ENCODE measurements at regions not wholly inside any gene's neighbourhood (a gene's known extent, or its start where the extent isn't known, plus 50 kb on each side); places are given as distances from the start of the nearest gene placed in this dataset.

DNA sequence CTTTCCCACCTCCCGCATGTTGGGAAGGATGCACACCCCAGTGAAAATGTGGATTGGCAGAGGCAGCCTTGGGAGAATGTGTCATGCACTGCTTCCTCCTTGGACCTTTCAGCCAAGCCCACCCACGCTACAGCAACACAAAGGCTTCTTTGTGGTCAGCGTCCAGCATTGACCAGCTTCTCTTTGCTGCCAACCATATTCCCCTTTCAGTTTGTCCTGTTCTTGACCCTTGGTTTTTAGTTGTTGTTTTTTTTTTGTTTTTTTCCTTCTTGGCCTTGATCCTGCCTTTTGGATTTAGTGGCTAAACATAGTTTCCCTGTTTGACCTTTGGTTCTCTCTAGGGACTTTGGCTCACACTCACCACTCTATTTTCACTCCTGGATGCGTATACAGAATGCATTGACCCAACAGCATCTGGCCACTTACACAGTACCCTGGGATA lies 573.6 kb downstream of the INSC start:
- no peak for TF ChIP-seq TAF1 (IDR thresholded peaks at IDR 0.05; ENCODE audit: borderline replicate concordance, insufficient read depth, low read length)
- TF ChIP-seq, protein P1, sequence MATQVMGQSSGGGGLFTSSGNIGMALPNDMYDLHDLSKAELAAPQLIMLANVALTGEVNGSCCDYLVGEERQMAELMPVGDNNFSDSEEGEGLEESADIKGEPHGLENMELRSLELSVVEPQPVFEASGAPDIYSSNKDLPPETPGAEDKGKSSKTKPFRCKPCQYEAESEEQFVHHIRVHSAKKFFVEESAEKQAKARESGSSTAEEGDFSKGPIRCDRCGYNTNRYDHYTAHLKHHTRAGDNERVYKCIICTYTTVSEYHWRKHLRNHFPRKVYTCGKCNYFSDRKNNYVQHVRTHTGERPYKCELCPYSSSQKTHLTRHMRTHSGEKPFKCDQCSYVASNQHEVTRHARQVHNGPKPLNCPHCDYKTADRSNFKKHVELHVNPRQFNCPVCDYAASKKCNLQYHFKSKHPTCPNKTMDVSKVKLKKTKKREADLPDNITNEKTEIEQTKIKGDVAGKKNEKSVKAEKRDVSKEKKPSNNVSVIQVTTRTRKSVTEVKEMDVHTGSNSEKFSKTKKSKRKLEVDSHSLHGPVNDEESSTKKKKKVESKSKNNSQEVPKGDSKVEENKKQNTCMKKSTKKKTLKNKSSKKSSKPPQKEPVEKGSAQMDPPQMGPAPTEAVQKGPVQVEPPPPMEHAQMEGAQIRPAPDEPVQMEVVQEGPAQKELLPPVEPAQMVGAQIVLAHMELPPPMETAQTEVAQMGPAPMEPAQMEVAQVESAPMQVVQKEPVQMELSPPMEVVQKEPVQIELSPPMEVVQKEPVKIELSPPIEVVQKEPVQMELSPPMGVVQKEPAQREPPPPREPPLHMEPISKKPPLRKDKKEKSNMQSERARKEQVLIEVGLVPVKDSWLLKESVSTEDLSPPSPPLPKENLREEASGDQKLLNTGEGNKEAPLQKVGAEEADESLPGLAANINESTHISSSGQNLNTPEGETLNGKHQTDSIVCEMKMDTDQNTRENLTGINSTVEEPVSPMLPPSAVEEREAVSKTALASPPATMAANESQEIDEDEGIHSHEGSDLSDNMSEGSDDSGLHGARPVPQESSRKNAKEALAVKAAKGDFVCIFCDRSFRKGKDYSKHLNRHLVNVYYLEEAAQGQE (IDR thresholded peaks at IDR 0.05; ENCODE audit: insufficient read depth in 1 of 2, low read depth in 2 of 2, low read length in 2 of 2), result no peak
- TF ChIP-seq SIN3A (IDR thresholded peaks at IDR 0.05; ENCODE audit: borderline replicate concordance, insufficient read depth, low read length), result no peak
- no peak for TF ChIP-seq POLR2AphosphoS5 (IDR thresholded peaks at IDR 0.05; ENCODE audit: low read depth, low read length)
- TF ChIP-seq FOXP2 (optimal IDR thresholded peaks at IDR 0.05; ENCODE audit: borderline replicate concordance, extremely low read depth, extremely low read length, insufficient read depth), result no peak
